AG10803 (cell line): ENCODE measurements at regions not wholly inside any gene's neighbourhood (a gene's known extent, or its start where the extent isn't known, plus 50 kb on each side); places are given as distances from the start of the nearest gene placed in this dataset.

Experiments used
- DNase-seq: peaks from one replicate; pipeline ENCODE4 v3.0.0; 2010; ENCODE audit warnings: low read depth
- H3K4me3 ChIP-seq: 2 replicates; pipeline ENCODE4 v1.5.1; 2011; ENCODE audit warnings: mild to moderate bottlenecking, low read length, control low read depth
- CTCF ChIP-seq: conservative IDR thresholded peaks from 2 replicates; pipeline ENCODE4 v1.5.1; 2011; ENCODE audit warnings: mild to moderate bottlenecking, low read length, control low read depth, inconsistent platforms

- peak; percentile 78 for DNase-seq
- TF ChIP-seq CTCF = no peak
- no peak overlapping the region for H3K4me3 ChIP-seq
These were observed 725.8 kb downstream of the SATB2 start for GRCh38 chr2:198731842-198732399.

- H3K4me3 ChIP-seq = no peak overlapping the region
- TF ChIP-seq CTCF = no peak
- no peak for DNase-seq
These were observed 737.5 kb downstream of the SATB2 start for GRCh38 chr2:198720266-198720665.

- no peak for DNase-seq
- no peak overlapping the region for H3K4me3 ChIP-seq
- TF ChIP-seq CTCF = no peak
These were observed 740.3 kb downstream of the SATB2 start for GRCh38 chr2:198717451-198717850.

GRCh38 chr2:198715302-198715835 is 742.4 kb downstream of the SATB2 start:
- no peak for TF ChIP-seq CTCF
- no peak overlapping the region for H3K4me3 ChIP-seq
- no peak for DNase-seq

GRCh38 chr2:198712485-198712884 is 745.3 kb downstream of the SATB2 start:
- no peak for TF ChIP-seq CTCF
- H3K4me3 ChIP-seq = no peak overlapping the region
- no peak for DNase-seq

GRCh38 chr2:198711484-198711883 is 746.3 kb downstream of the SATB2 start:
- H3K4me3 ChIP-seq = no peak overlapping the region
- TF ChIP-seq CTCF = no peak
- no peak for DNase-seq

- no peak for DNase-seq
- no peak overlapping the region for H3K4me3 ChIP-seq
- TF ChIP-seq CTCF = no peak
These were observed 747.2 kb downstream of the SATB2 start for GRCh38 chr2:198710562-198710961.
